ENCODE measurements at regions not wholly inside any gene's neighbourhood (a gene's known extent, or its start where the extent isn't known, plus 50 kb on each side); places are given as distances from the start of the nearest gene placed in this dataset.

DNA sequence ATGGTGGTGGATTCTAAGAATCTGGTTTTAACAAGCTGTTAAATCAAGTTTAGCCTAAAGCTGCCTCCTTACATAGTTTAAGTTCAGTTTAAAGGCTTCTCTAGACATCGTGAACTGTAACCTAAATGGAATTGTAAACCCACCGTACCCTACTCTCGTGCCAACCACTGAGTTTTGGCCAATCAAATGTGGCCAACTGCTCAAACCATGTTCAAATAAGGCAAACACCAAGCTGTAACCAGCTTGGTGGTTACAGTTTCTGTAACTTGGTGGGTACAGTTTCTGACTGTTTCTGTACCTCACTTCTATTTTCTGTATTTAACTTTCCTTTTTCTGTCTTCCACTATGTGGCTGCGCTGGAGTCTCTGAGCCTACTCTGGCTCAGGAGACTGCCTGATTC lies 131.9 kb upstream of the DDHD1 start:
- TF ChIP-seq, protein P1, sequence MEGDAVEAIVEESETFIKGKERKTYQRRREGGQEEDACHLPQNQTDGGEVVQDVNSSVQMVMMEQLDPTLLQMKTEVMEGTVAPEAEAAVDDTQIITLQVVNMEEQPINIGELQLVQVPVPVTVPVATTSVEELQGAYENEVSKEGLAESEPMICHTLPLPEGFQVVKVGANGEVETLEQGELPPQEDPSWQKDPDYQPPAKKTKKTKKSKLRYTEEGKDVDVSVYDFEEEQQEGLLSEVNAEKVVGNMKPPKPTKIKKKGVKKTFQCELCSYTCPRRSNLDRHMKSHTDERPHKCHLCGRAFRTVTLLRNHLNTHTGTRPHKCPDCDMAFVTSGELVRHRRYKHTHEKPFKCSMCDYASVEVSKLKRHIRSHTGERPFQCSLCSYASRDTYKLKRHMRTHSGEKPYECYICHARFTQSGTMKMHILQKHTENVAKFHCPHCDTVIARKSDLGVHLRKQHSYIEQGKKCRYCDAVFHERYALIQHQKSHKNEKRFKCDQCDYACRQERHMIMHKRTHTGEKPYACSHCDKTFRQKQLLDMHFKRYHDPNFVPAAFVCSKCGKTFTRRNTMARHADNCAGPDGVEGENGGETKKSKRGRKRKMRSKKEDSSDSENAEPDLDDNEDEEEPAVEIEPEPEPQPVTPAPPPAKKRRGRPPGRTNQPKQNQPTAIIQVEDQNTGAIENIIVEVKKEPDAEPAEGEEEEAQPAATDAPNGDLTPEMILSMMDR (IDR thresholded peaks at IDR 0.05): no peak
- TF ChIP-seq POLR2A (IDR thresholded peaks at IDR 0.05): no peak
